Trophoblast cell (in vitro differentiated cells and primary cell): ENCODE measurements at regions not wholly inside any gene's neighbourhood (a gene's known extent, or its start where the extent isn't known, plus 50 kb on each side); places are given as distances from the start of the nearest gene placed in this dataset.

Experiments used
- DNase-seq, 2 donors: peaks; one replicate each; pipeline ENCODE4 v3.0.0-alpha.2; 2016
- H2AFZ ChIP-seq: 2 replicates; pipeline ENCODE4 v1.6.1; 2013; ENCODE audit warnings: low read length, moderate library complexity, mild to moderate bottlenecking; ENCODE audit not compliant: insufficient read depth, poor library complexity
- H2AK5ac ChIP-seq: 2 replicates; pipeline ENCODE4 v1.6.1; 2013; ENCODE audit warnings: mild to moderate bottlenecking, low read length
- H2BK120ac ChIP-seq: 2 replicates; pipeline ENCODE4 v1.6.1; 2013; ENCODE audit warnings: low read length, mild to moderate bottlenecking, moderate library complexity; ENCODE audit not compliant: insufficient read depth, poor library complexity
- H2BK12ac ChIP-seq: 2 replicates; pipeline ENCODE4 v1.6.1; 2013; ENCODE audit warnings: mild to moderate bottlenecking, low read length, moderate library complexity
- H2BK5ac ChIP-seq: 2 replicates; pipeline ENCODE4 v1.6.1; 2013; ENCODE audit warnings: low read length, low read depth, moderate library complexity, mild to moderate bottlenecking; ENCODE audit not compliant: poor library complexity
- H3K14ac ChIP-seq: 2 replicates; pipeline ENCODE4 v1.6.1; 2013; ENCODE audit warnings: mild to moderate bottlenecking, low read length
- H3K18ac ChIP-seq: 2 replicates; pipeline ENCODE4 v1.6.1; 2013; ENCODE audit warnings: mild to moderate bottlenecking, low read length
- H3K23ac ChIP-seq: 2 replicates; pipeline ENCODE4 v1.6.1; 2013; ENCODE audit warnings: low read length
- H3K27ac ChIP-seq: 2 replicates; pipeline ENCODE4 v1.5.1; 2013; ENCODE audit warnings: low read depth, mild to moderate bottlenecking, inconsistent platforms, low read length, moderate library complexity
- H3K27me3 ChIP-seq: 2 replicates; pipeline ENCODE4 v1.6.1; 2013; ENCODE audit warnings: inconsistent platforms, mild to moderate bottlenecking, low read length, moderate library complexity; ENCODE audit not compliant: insufficient read depth
- H3K36me3 ChIP-seq, 2 experiments: 1 replicate in 1 of 2; 2 replicates in 1 of 2; pipeline ENCODE4 v1.6.1; 2013; ENCODE audit warnings: low read length in 2 of 2, mild to moderate bottlenecking in 2 of 2, moderate library complexity in 1 of 2; ENCODE audit not compliant: insufficient read depth in 2 of 2, control insufficient read depth in 1 of 2
- H3K4ac ChIP-seq: 2 replicates; pipeline ENCODE4 v1.6.1; 2013; ENCODE audit warnings: low read depth, mild to moderate bottlenecking, low read length, moderate library complexity
- H3K4me1 ChIP-seq, 2 experiments: 1 replicate in 1 of 2; 2 replicates in 1 of 2; pipeline ENCODE4 v1.6.1; 2013; ENCODE audit warnings: low read length in 2 of 2, mild to moderate bottlenecking in 2 of 2, moderate library complexity in 1 of 2; ENCODE audit not compliant: insufficient read depth in 2 of 2, control insufficient read depth in 1 of 2
- H3K4me2 ChIP-seq: 2 replicates; pipeline ENCODE4 v1.6.1; 2013; ENCODE audit warnings: inconsistent platforms, mild to moderate bottlenecking, low read length, moderate library complexity
- H3K4me3 ChIP-seq: 2 replicates; pipeline ENCODE4 v1.5.1; 2013; ENCODE audit warnings: mild to moderate bottlenecking, low read depth, low read length, inconsistent platforms
- H3K79me1 ChIP-seq: one replicate; pipeline ENCODE4 v1.6.1; 2013; ENCODE audit warnings: low read length
- H3K79me2 ChIP-seq: 2 replicates; pipeline ENCODE4 v1.6.1; 2013; ENCODE audit warnings: low read length, mild to moderate bottlenecking; ENCODE audit not compliant: control insufficient read depth, insufficient read depth, poor library complexity
- H3K9ac ChIP-seq: 2 replicates; pipeline ENCODE4 v1.6.1; 2013; ENCODE audit warnings: mild to moderate bottlenecking, low read length
- H3K9me3 ChIP-seq: 2 replicates; pipeline ENCODE4 v1.6.1; 2013; ENCODE audit warnings: low read depth, mild to moderate bottlenecking, control low read depth, inconsistent platforms, low read length; ENCODE audit not compliant: insufficient read depth
- H4K12ac ChIP-seq: 2 replicates; pipeline ENCODE4 v1.6.1; 2013; ENCODE audit warnings: low read depth, mild to moderate bottlenecking, low read length, moderate library complexity
- H4K8ac ChIP-seq: 2 replicates; pipeline ENCODE4 v1.6.1; 2013; ENCODE audit warnings: low read depth, mild to moderate bottlenecking, low read length, moderate library complexity
- H4K91ac ChIP-seq: one replicate; pipeline ENCODE4 v1.6.1; 2013; ENCODE audit warnings: low read depth, mild to moderate bottlenecking, low read length, moderate library complexity
- WGBS: extraction: QIAGEN DNeasy Blood & Tissue Kit; methylation state at CpG from one replicate; pipeline ENCODE4 v1.1.7; 2013; ENCODE audit warnings: missing lambda C conversion rate; ENCODE audit not compliant: insufficient read length, insufficient coverage; ENCODE audit errors: extremely low coverage; 5-methylcytosine and 5-hydroxymethylcytosine counted together

DNA sequence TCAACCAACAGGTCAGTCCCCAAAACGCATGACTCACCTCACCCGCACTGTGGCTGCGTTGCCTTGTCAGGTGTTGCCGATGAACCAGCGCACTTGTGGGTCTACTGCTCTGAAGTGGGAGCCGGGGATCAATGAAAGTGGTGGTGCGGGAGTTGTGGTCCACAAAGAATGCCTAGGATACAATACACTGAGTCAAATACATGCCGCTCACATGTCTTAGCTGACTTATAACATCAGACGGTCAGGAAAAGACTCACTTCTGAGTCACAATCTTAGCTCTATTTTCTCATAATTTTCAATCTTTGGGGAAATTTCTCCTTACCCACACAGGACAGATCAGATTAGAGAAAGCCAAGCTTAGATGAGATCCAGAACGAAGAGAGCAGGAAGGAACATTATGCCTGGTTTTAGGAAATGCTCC, 107.1 kb upstream of the STK17B start:
- H3K23ac ChIP-seq: no peak overlapping the region
- H4K8ac ChIP-seq: no peak overlapping the region
- H3K36me3 ChIP-seq: no peaks in the 10 kb centered on the region
- no peak overlapping the region for H3K14ac ChIP-seq
- no peak overlapping the region for H2AFZ ChIP-seq
- H3K18ac ChIP-seq: no peak overlapping the region
- no peak overlapping the region for H4K12ac ChIP-seq
- H3K9ac ChIP-seq: no peak overlapping the region
- H2AK5ac ChIP-seq: no peak overlapping the region
- DNase-seq: peak; percentile 73 to 79
- no peak overlapping the region for H4K91ac ChIP-seq
- H3K4me1 ChIP-seq: peaks cover 0 to 3% of the 10 kb centered on the region in 2 experiments
- no CpG with 5 or more reads among the region's 10 CpGs for WGBS
- H3K27me3 ChIP-seq: no peaks in the 10 kb centered on the region
- no peak overlapping the region for H2BK5ac ChIP-seq
- no peaks in the 10 kb centered on the region for H3K79me1 ChIP-seq
- no peak overlapping the region for H3K27ac ChIP-seq
- no peak overlapping the region for H2BK12ac ChIP-seq
- H3K4me3 ChIP-seq: no peak overlapping the region
- H3K79me2 ChIP-seq: no peaks in the 10 kb centered on the region
- no peak overlapping the region for H3K4me2 ChIP-seq
- no peak overlapping the region for H2BK120ac ChIP-seq
- H3K9me3 ChIP-seq: no peaks in the 10 kb centered on the region
- no peak overlapping the region for H3K4ac ChIP-seq

DNA sequence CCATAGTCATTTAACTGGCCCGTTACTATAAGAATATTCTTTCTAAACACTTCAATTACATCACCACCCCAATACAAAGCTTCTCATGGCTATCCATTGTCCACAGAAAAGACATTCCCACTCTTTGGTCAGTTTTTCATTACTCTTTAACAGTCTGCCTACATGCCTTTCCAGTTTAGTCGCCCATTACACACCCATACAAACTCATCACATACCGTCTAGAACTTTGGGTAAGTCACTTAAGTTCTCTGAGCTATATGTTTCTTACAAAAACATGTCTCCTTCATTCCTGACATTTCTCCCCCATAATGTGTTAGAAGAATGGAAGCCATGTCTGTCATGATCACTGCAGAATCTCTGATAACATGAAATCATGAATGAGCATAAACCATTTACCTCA, 108.2 kb upstream of the STK17B start:
- Histone ChIP-seq H2AFZ (no peak overlapping the region), H3K18ac (no peak overlapping the region), H3K14ac (no peak overlapping the region), H3K9me3 (no peaks in the 10 kb centered on the region), H2BK5ac (no peak overlapping the region), H4K91ac (no peak overlapping the region), H3K23ac (no peak overlapping the region), H3K27me3 (no peaks in the 10 kb centered on the region), H3K79me2 (no peaks in the 10 kb centered on the region), H3K4me2 (no peak overlapping the region), H4K12ac (no peak overlapping the region), H2AK5ac (no peak overlapping the region), H3K4ac (no peak overlapping the region), H2BK12ac (no peak overlapping the region), H3K36me3 (no peaks in the 10 kb centered on the region), H3K9ac (no peak overlapping the region), H3K4me1 (peaks cover 0 to 3% of the 10 kb centered on the region in 2 experiments), H3K4me3 (no peak overlapping the region), H4K8ac (no peak overlapping the region), H3K79me1 (no peaks in the 10 kb centered on the region), H2BK120ac (no peak overlapping the region), H3K27ac (no peak overlapping the region)
- DNase-seq: peak; percentile 37 to 80
- WGBS: no CpG with 5 or more reads among the region's 3 CpGs

DNA sequence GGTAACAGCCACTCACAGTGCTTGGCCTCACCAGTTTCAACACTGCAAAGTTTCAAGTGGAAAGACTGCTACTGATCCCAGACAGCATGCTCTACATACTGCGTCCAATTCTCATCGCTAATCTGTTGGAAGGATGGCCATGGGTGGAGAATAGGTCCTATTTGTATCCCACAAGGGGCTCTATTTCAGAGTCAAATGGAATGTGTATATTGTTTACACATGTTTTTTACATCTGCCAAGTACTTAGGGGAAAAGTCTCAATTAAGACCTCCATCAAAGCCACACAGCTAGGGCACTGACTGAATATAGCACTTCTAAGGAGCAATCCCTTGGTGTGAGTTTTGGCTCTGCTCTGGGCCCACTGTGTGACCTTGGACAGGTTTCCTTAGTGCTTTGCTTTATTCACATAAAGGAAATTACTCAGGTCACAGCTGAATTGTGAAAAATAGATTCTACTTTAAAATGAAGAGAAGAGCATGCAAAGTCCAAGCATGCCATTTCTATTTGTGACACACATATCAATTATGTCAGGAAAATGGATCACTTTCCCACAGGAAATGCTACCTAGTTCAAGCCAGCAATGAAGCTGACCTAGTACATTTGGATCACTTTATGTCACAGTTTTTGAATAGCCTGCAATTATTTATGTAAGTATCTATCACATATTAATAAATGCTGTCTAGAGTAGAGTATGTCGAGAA, 112.9 kb upstream of the STK17B start:
- H3K14ac ChIP-seq: no peak overlapping the region
- H3K27me3 ChIP-seq: no peaks in the 10 kb centered on the region
- H4K91ac ChIP-seq: no peak overlapping the region
- H3K4ac ChIP-seq: no peak overlapping the region
- DNase-seq: peak in 1 of 2 donors; percentile 23
- H2BK5ac ChIP-seq: no peak overlapping the region
- H3K9ac ChIP-seq: no peak overlapping the region
- H3K4me3 ChIP-seq: no peak overlapping the region
- H2AK5ac ChIP-seq: no peak overlapping the region
- H2BK120ac ChIP-seq: no peak overlapping the region
- no peak overlapping the region for H3K4me2 ChIP-seq
- no peaks in the 10 kb centered on the region for H3K79me2 ChIP-seq
- H3K9me3 ChIP-seq: no peaks in the 10 kb centered on the region
- no CpG with 5 or more reads among the region's 3 CpGs for WGBS
- no peak overlapping the region for H3K23ac ChIP-seq
- no peak overlapping the region for H3K18ac ChIP-seq
- no peak overlapping the region for H4K12ac ChIP-seq
- H2BK12ac ChIP-seq: no peak overlapping the region
- H3K79me1 ChIP-seq: no peaks in the 10 kb centered on the region
- H4K8ac ChIP-seq: no peak overlapping the region
- no peaks in the 10 kb centered on the region for H3K36me3 ChIP-seq
- H3K4me1 ChIP-seq: no peaks in the 10 kb centered on the region
- H2AFZ ChIP-seq: no peak overlapping the region
- no peak overlapping the region for H3K27ac ChIP-seq

DNA sequence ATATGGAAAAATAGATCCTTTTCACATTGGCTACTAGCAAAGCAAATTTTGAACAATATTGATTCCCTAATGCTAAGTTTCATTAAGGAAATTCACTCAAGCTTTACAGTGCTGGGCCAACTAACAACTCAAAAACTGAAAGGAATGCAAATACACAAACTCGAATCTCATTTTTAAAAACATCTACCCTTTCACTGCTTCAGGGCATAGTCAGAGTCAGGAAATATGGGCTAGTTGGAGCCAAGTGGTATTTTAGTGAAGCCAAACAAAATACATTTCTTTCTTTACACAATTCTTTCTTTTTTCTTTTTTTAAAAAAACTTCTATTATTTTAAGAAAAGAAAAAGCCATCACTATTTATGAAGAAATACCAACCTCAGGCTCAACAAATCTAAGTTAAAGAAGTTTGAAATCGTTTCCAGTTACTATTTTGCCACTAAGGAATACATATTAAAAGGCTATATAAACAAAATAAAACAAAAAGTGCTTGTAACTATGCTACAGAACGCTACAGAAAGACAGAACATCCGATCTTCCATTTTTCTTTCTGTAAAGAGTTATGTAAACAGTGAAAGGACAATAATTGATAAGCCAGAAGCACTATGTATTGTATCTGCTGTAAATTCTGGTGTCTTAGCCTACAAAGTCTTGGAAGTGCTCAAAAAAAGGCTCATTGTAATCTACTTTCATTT, 113.6 kb upstream of the STK17B start:
- H3K79me2 ChIP-seq: no peaks in the 10 kb centered on the region

More for the DNA sequence above, 113.6 kb upstream of the STK17B start:
- Histone ChIP-seq H3K9me3 (no peaks in the 10 kb centered on the region), H3K4me2 (no peak overlapping the region), H3K36me3 (no peaks in the 10 kb centered on the region), H3K27ac (no peak overlapping the region), H2AFZ (no peak overlapping the region), H4K12ac (no peak overlapping the region), H3K14ac (no peak overlapping the region), H3K9ac (no peak overlapping the region), H2BK120ac (no peak overlapping the region), H3K18ac (no peak overlapping the region), H3K4me3 (no peak overlapping the region), H2BK5ac (no peak overlapping the region), H2AK5ac (no peak overlapping the region), H3K4me1 (no peaks in the 10 kb centered on the region), H3K23ac (no peak overlapping the region), H3K4ac (no peak overlapping the region), H3K27me3 (no peaks in the 10 kb centered on the region), H3K79me1 (no peaks in the 10 kb centered on the region), H2BK12ac (no peak overlapping the region), H4K8ac (no peak overlapping the region), H4K91ac (no peak overlapping the region)
- DNase-seq: peak in 1 of 2 donors; percentile 49
- WGBS: no CpG with 5 or more reads among the region's 4 CpGs
